Stimulated activated naive CD8-positive, alpha-beta T cell treated with anti-CD3 and anti-CD28 coated beads, Interleukin-15, Interleukin-2, amounts not matched to agents 100 U/mL and 50 U/mL, for 24 hours (primary cell): ENCODE measurements at regions not wholly inside any gene's neighbourhood (a gene's known extent, or its start where the extent isn't known, plus 50 kb on each side); places are given as distances from the start of the nearest gene placed in this dataset.
A peak's percentile ranks its signal among the peaks of the same experiment; 100 is the strongest.
"Not testable (repeated sequence)": the region's sequence is repeated elsewhere in the genome, so short reads cannot be mapped to it uniquely, and the experiment has no call there.

Source experiments
- ATAC-seq: fragments of 150-1000 bp; cut with Tn5 transposase; one replicate; pipeline ENCODE4 v1.10.0; 2021
- DNase-seq: peaks from one replicate; pipeline ENCODE4 v3.0.0; 2021

- DNase-seq (no peak), ATAC-seq (no peak)
Measured at GRCh38 chr10:64023926-64024470, 502.8 kb downstream of the REEP3 start.

DNA sequence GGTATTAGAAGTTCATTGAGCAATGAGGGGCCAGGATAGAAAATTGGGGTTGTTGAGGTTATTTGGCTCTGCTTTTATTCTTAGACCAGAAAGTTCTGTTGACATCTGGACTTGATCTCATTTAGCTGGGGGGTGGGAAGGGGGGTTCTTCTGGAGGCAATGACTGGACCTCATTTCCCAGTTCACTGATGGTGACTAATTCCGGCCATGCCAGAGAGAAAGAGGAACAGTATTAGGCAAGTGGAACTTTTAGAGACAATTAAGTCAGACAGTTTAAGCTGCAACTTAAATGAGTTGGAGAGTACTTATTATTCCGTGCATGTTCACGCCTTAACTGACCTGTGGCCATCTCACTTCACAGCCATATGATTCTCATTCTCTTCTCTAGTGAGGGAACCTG is 512.5 kb downstream of the REEP3 start:
- no peak for DNase-seq
- ATAC-seq = no peak

DNA sequence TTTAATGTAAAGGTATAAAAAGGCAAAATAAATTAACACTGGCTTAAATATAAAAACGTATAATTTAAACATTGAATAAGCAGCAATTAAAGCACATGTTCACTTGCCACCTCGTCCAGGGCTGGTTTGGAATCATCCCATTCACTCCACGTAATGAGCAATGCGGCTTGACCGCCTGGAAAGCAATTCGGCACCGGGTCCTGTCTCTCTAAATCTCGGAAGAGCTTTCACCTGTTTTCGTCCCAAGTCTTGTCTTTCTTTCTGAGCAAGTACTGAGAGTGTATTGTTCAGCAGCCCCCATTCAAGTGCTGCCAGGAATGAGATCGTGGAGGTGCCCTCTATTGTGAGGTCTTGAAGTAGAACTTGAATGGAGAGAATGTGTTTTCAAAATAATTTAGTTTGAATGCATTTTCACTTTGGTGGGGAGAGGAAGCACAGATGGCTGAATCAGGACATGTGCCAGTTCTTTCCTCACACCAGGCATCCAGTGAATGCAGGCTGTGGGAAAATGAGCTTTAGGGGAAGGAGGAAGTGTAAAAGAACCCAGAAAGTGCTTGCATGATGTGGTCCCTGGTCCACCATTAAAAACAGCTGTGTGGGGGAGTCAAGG is 515.2 kb downstream of the REEP3 start:
- DNase-seq (no peak), ATAC-seq (no peak)

DNA sequence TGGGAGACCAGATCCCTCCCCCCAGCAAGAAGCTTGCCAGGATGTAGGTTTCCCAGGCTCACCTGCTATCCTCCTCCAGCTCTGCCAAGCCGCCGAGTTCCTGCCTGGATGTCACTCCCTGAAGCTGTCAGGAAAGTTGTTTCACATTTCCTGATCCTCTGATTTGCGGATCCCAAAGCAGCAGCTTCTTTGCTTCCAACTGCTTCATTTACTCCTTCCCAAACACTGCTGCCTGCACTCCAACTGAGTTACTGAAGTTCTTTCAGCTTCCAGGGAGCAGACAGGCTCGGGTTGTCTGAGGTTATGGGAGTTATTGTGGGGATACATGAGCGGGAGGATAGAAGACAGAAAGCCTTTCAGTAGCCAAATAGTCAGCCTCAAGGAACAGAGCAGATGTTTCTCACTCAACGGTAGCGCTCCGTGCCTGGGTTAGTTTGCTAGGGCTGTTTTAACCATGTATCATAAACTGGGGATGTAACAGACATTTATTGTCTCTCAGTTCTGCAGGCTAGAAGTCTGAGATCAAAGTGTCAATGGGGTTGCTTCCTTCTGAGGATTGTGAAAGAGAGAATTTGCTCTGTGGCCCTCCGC is 516.0 kb downstream of the REEP3 start:
- DNase-seq = no peak
- no peak for ATAC-seq

DNA sequence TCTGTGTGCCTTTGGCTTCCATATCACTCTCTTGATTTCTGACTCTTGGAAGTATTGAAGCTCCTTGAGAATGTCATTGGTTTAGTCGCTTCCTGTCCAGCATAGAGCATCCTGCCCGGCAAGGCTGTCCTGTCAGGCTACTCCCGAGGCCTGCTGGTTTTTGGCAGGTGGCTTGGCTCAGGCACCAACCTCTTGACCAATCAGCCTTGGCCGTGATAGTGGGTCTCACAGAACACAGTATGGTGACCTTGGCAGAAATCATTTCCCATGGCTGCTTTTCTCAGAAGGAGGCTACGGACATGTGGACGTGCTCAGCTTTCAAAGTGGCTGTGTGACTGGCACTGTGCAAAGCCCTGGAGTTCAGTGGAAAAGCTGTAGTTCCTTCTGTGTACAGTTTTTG is 516.9 kb downstream of the REEP3 start:
- no peak for DNase-seq

GRCh38 chr10:64039198-64039597 is 518.0 kb downstream of the REEP3 start:
- DNase-seq = no peak
- ATAC-seq = no peak

More for the DNA sequence above, 516.9 kb downstream of the REEP3 start:
- no peak for ATAC-seq

DNA sequence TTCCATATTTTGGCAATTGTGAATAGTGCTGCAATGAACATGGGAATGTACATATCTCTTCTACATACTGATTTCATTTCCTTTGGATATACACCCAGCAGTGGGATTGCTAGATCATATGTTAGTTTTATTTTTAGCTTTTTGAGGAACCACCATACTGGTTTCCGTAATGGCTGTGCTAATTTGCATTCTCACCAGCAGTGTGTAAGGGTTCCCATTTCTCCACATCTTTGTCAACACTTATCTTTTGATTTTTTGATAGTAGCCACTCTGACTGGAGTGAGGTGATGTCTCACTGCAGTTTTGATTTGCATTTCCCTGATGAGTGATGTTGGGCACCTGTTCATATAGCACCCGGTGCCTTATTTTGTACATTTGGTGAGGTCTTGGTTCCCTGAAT is 519.6 kb downstream of the REEP3 start:
- ATAC-seq = no peak
- DNase-seq = no peak

DNA sequence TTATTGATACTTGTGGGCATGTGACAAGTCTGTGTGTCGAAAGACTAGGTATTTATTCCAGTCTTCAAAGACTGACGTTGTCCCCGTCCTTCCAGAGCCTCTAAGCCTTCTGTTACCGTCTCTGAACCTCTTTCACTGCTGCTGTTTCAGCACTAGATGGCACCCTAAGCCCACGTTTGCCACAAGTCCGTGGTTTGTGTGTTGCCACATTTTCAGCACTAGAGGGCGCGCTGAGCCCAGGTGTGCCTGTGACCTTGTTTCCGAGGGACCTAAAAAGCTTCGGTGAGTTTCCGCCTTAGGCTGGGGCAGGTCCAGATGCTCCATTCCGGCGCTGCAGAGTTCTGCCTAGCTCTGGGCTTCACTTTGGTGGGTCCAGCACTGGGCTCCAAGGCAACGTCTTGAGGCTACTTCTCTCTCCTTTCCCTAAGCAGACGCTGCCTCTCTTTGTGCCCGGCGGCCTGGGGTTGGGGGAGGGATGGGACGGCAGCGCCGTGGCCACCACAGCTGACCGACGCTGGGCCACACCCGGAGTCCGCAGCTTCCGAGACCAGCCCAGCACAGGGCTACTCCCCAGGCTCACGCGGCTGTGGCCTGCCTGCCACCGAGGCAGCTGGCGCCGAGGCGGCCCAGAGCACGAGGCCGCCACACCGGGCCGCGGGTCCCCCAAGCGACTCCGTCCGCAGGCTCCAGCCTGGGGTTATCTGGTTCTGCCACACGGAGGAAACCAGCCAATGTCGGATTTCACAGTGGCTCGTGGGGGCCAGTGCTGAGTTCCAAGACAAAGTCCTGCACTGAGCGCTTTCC is 520.2 kb downstream of the REEP3 start:
- ATAC-seq = peak; percentile 92
- DNase-seq = peak; percentile 77

GRCh38 chr10:64041989-64042490 is 520.8 kb downstream of the REEP3 start:
- no peak for ATAC-seq
- DNase-seq = no peak

DNA sequence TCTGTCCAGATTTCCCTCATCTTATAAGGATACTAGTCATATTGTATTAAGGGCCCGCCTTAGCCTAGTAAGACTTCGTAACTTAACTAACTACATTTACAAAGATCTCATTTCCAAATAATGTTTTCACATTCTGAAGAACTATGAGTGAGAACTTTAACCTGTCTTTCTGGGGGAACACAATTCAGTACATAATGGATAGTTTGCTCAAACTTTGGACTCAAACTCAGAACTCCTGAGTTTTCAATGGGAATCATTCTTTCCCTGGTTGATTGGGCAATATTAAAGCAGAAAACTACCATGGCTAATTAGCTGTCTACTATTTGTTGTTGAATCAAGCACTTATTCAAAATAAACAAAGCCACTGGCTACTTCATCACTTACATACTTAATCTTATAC is 522.9 kb downstream of the REEP3 start:
- ATAC-seq (no peak), DNase-seq (no peak)

DNA sequence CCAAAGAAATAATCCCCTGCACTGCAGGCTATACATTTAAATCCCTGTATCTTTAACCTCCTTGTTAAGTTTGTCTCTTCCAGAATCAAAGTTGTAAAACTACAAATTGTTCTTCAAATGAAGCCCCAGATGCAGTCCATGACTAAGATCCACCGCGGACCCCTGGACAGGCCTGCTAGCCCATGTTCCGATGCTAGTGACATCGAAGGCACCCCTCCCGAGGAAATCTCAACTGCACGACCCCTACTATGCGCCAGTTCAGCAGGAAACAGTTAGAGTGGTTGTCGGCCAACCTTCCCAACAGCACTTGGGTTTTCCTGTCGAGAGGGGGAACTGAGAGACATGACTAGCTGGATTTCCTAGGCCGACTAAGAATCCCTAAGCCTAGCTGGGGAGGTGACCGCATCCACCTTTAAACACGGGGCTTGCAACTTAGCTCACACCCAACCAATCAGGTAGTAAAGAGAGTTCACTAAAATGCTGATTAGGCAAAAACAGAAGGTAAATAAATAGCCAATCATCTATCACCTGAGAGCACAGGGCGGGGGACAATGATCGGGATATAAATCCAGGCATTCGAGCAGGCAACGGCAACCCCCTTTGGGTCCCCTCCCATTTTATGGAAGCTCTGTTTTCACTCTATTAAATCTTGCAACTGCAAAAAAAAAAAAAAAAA is 523.9 kb downstream of the REEP3 start:
- not testable (repeated sequence) for DNase-seq, ATAC-seq

DNA sequence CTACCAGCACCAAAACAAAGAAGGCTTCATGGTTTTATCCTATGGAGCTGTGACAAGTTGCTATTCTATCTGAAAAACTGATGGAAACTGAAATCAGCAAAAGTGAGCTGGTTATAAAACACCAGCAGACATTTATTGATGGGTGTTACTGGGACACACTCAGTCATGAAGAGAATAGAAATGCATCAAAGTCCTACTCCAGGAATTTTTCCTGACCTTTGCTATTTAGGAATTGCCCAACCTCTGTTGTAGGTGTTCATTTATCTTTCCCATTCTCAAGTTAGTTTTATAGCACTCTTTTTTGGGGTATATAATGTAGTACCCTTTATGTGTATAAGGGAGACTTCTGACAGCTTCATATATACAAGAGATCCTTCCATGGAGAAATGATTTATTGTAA is 533.2 kb downstream of the REEP3 start:
- ATAC-seq = no peak

GRCh38 chr10:64059884-64060283 is 538.7 kb downstream of the REEP3 start:
- no peak for ATAC-seq
- DNase-seq = no peak

More for the DNA sequence above, 533.2 kb downstream of the REEP3 start:
- DNase-seq = no peak

DNA sequence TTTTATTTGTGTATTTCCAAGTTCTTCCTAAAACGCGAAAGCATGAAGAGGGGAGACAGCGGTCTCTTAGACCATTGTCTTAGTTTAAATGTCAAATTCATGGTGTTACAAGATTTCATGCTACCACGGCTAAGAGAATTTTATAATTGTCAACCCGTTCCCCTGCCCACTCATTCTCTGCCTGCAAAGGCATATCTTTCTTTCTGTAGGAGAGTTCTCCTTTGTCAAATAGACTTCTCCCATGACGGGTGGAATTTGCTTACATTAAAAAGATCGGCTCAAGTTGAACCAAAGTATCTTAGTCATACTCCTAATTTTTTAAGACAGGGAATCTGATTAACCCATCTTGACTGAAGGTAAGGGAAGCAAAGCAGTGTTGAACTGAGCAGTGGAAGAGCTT is 539.2 kb downstream of the REEP3 start:
- DNase-seq (no peak), ATAC-seq (no peak)

DNA sequence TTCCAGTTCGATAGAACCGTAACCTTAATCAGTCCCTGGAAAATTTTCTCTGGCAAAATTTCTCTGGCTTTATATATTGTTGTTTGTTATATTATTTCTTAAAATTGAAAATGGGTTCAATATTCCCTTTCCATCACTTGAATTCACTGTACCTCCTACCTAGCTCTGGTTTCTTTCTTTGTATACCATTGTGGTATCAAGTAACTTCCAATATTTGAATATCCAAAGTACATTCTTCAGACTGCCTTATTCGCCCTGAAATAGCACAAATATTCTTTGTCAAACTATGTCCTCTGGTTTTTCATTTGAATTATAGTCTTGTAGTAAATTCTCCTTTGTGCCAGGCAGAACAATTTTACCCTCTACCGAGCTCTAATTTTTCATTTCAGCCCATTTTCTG is 541.6 kb downstream of the REEP3 start:
- DNase-seq = no peak

GRCh38 chr10:64067009-64067606 is 545.9 kb downstream of the REEP3 start:
- ATAC-seq (no peak), DNase-seq (no peak)

More for the DNA sequence above, 541.6 kb downstream of the REEP3 start:
- no peak for ATAC-seq

GRCh38 chr10:64067859-64068258 is 546.7 kb downstream of the REEP3 start:
- DNase-seq (no peak), ATAC-seq (no peak)

DNA sequence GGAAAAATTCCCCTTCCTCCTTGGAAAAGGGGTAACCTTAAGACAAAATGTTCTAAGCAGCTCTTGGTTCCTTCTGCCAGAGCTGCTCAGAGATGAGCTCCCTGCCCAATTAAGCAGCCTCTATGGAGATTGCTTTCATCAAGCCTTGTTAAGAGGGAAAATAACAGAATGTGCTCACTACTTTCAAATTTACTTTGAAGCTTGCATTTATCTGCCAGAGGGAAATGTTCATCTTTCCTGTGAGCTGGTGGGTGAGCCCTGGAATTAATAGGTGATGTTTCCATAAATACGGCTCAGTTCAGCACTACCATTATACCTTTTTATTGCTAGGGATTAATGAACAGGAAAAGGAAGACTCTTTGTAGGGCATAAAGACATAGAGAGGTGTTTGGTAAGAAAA is 549.0 kb downstream of the REEP3 start:
- DNase-seq (no peak), ATAC-seq (no peak)

DNA sequence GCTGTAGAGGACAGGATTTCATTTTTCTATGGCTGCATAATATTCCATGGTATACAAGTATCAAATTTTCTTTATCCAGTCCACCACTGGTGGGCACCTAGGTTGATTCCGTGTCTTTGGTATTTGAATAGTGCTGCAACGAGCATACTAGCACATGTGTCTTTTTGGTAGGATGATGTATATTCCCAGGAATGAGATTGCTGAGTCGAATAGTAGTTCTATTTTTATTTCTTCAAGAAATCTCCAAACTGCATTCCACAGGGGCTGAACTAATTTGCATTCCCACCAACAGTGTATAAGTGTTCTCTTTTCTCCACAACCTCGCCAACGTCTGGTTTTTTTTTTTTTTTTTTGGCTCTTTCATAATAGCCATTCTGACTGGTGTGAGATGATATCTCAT is 550.0 kb downstream of the REEP3 start:
- ATAC-seq = no peak
- no peak for DNase-seq

DNA sequence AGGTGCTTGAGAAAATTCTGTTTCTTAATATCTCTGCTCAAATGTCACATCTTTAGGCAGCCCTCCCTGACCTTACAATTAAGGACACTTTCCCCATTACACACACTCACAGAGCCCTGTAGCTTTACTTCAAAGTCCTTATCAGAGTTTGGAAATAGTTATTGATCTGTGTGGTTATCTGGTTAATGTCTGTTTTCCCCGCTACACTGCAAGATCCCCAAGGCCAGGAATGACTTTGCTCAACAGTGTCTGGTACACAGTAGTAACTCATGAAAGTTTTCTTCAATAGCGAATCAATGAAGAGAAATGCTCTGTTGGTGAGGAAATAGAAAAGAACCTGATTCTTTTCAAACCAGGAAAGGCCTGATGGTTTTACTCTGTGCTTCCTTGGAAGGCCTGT is 554.4 kb downstream of the REEP3 start:
- DNase-seq = no peak
- ATAC-seq = no peak

GRCh38 chr10:64076322-64076940 is 555.2 kb downstream of the REEP3 start:
- no peak for DNase-seq
- ATAC-seq = no peak

- DNase-seq (no peak), ATAC-seq (no peak)
Measured at GRCh38 chr10:64079341-64079740, 558.1 kb downstream of the REEP3 start.
